Loucy (cell line): ENCODE measurements at regions not wholly inside any gene's neighbourhood (a gene's known extent, or its start where the extent isn't known, plus 50 kb on each side); places are given as distances from the start of the nearest gene placed in this dataset.
"Not testable (repeated sequence)": the region's sequence is repeated elsewhere in the genome, so short reads cannot be mapped to it uniquely, and the experiment has no call there.

Experiments used
- H2AFZ ChIP-seq: fragments of 200-600 bp; sonication (generic); 2 replicates; pipeline ENCODE4 v1.6.0; 2016; ENCODE audit warnings: antibody characterized with exemption, mild to moderate bottlenecking, low read length, moderate library complexity
- H3F3A ChIP-seq: fragments of 200-600 bp; 2 replicates; pipeline ENCODE4 v1.6.0; 2016; ENCODE audit warnings: antibody characterized with exemption, low read depth, mild to moderate bottlenecking
- H3K27me3 ChIP-seq: fragments of 200-600 bp; sonication (generic); 2 replicates; pipeline ENCODE4 v1.6.1; 2014; ENCODE audit warnings: low read length, mild to moderate bottlenecking; ENCODE audit not compliant: insufficient read depth, poor library complexity, severe bottlenecking
- H3K36me3 ChIP-seq: fragments of 200-600 bp; sonication (generic); 2 replicates; pipeline ENCODE4 v1.6.1; 2016; ENCODE audit warnings: low read length; ENCODE audit not compliant: insufficient read depth
- H3K4me1 ChIP-seq: fragments of 200-600 bp; sonication (generic); 2 replicates; pipeline ENCODE4 v1.5.1; 2014; ENCODE audit warnings: low read length, mild to moderate bottlenecking; ENCODE audit not compliant: insufficient read depth, poor library complexity, severe bottlenecking
- H3K4me2 ChIP-seq: fragments of 200-600 bp; sonication (generic); 2 replicates; pipeline ENCODE4 v1.6.0; 2014; ENCODE audit warnings: antibody characterized with exemption, low read length, low read depth, mild to moderate bottlenecking; ENCODE audit not compliant: poor library complexity, severe bottlenecking
- H3K4me3 ChIP-seq: fragments of 200-600 bp; sonication (generic); 2 replicates; pipeline ENCODE4 v1.5.1; 2014; ENCODE audit warnings: low read length, mild to moderate bottlenecking, mixed read lengths; ENCODE audit not compliant: poor library complexity, severe bottlenecking
- H3K79me2 ChIP-seq: fragments of 200-600 bp; sonication (generic); 2 replicates; pipeline ENCODE4 v1.6.1; 2014; ENCODE audit warnings: low read length; ENCODE audit not compliant: insufficient read depth
- H3K9ac ChIP-seq: fragments of 200-600 bp; sonication (generic); 2 replicates; pipeline ENCODE4 v1.6.0; 2014; ENCODE audit warnings: mild to moderate bottlenecking, low read depth, low read length, moderate library complexity; ENCODE audit not compliant: poor library complexity, severe bottlenecking
- H3K9me2 ChIP-seq: fragments of 200-600 bp; sonication (generic); replicated peaks from 2 replicates; pipeline ENCODE4 v1.6.1; 2016; ENCODE audit warnings: low read depth, low read length, mixed read lengths
- H3K9me3 ChIP-seq: fragments of 200-600 bp; sonication (generic); 2 replicates; pipeline ENCODE4 v1.6.1; 2014; ENCODE audit warnings: mild to moderate bottlenecking, antibody characterized with exemption, low read length, low read depth; ENCODE audit not compliant: insufficient read depth
- H4K20me1 ChIP-seq: fragments of 200-600 bp; sonication (generic); 2 replicates; pipeline ENCODE4 v1.6.0; 2014; ENCODE audit warnings: antibody characterized with exemption, low read length, mild to moderate bottlenecking; ENCODE audit not compliant: insufficient read depth, poor library complexity, severe bottlenecking

GRCh38 chr1:149246212-149246611, 142.9 kb upstream of the NBPF9 start:
- not testable (repeated sequence) for H3K9ac ChIP-seq

GRCh38 chr1:149248610-149249009, 145.3 kb upstream of the NBPF9 start:
- not testable (repeated sequence) for H3F3A ChIP-seq, H4K20me1 ChIP-seq, H3K36me3 ChIP-seq, H3K27me3 ChIP-seq, H3K4me3 ChIP-seq, H3K79me2 ChIP-seq, H3K9me2 ChIP-seq, H3K9me3 ChIP-seq, H3K9ac ChIP-seq, H2AFZ ChIP-seq, H3K4me2 ChIP-seq, H3K4me1 ChIP-seq

More at GRCh38 chr1:149246212-149246611, 142.9 kb upstream of the NBPF9 start:
- not testable (repeated sequence) for H3K4me2 ChIP-seq, H4K20me1 ChIP-seq, H3K9me3 ChIP-seq, H2AFZ ChIP-seq, H3K27me3 ChIP-seq, H3K4me1 ChIP-seq, H3K9me2 ChIP-seq, H3K4me3 ChIP-seq, H3F3A ChIP-seq, H3K79me2 ChIP-seq, H3K36me3 ChIP-seq

GRCh38 chr1:149249850-149250467, 146.6 kb upstream of the NBPF9 start:
- not testable (repeated sequence) for H3K79me2 ChIP-seq, H4K20me1 ChIP-seq, H3K36me3 ChIP-seq, H3F3A ChIP-seq, H3K9me2 ChIP-seq, H3K9ac ChIP-seq, H3K27me3 ChIP-seq, H3K4me1 ChIP-seq, H2AFZ ChIP-seq, H3K4me2 ChIP-seq, H3K9me3 ChIP-seq, H3K4me3 ChIP-seq

GRCh38 chr1:149254894-149255847, 151.8 kb upstream of the NBPF9 start:
- H2AFZ ChIP-seq, H3K79me2 ChIP-seq, H3K9ac ChIP-seq, H3F3A ChIP-seq, H3K9me3 ChIP-seq, H3K4me2 ChIP-seq, H3K4me1 ChIP-seq, H3K4me3 ChIP-seq, H4K20me1 ChIP-seq, H3K9me2 ChIP-seq, H3K27me3 ChIP-seq, H3K36me3 ChIP-seq: not testable (repeated sequence)

- not testable (repeated sequence) for H3K9ac ChIP-seq, H3K36me3 ChIP-seq, H3K4me2 ChIP-seq, H2AFZ ChIP-seq, H3K27me3 ChIP-seq, H3K9me2 ChIP-seq, H4K20me1 ChIP-seq, H3K4me1 ChIP-seq, H3K4me3 ChIP-seq, H3F3A ChIP-seq, H3K9me3 ChIP-seq, H3K79me2 ChIP-seq
These were observed 156.9 kb upstream of the NBPF9 start for GRCh38 chr1:149260284-149260683.

- H3K27me3 ChIP-seq, H3K9me2 ChIP-seq, H3K4me3 ChIP-seq, H3K4me1 ChIP-seq, H3K36me3 ChIP-seq, H3K79me2 ChIP-seq, H3K9me3 ChIP-seq, H3K4me2 ChIP-seq, H3F3A ChIP-seq, H4K20me1 ChIP-seq, H3K9ac ChIP-seq, H2AFZ ChIP-seq: not testable (repeated sequence)
These were observed 157.5 kb upstream of the NBPF9 start for GRCh38 chr1:149260736-149261340.

GRCh38 chr1:149267287-149267686, 163.9 kb upstream of the NBPF9 start:
- not testable (repeated sequence) for H3K4me1 ChIP-seq, H3K4me3 ChIP-seq, H3K4me2 ChIP-seq, H3K9me3 ChIP-seq, H3K9ac ChIP-seq, H3K27me3 ChIP-seq, H4K20me1 ChIP-seq, H3K79me2 ChIP-seq, H2AFZ ChIP-seq, H3K36me3 ChIP-seq, H3K9me2 ChIP-seq, H3F3A ChIP-seq
